ENCODE measurements at regions not wholly inside any gene's neighbourhood (a gene's known extent, or its start where the extent isn't known, plus 50 kb on each side); places are given as distances from the start of the nearest gene placed in this dataset.
A peak's percentile ranks its signal among the peaks of the same experiment; 100 is the strongest.

DNA sequence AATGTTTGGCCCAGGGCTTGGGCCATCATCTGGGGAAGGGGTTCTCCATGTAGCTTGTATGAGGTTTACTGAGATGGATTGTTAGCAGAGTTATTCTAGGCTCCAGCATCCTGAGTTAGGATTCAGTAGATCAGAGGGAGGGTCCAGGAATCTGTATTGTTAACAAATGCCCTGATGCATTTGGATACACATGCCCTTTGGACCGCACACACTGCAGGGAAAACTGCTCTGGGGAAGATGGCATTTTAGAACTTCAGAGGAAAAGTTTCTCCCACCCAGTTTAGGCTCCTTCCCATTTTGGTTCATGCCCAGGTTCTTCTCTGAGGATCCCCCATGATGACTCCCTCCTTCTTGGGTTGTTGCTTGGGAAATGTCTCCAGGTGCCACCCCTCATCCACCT lies 193.3 kb downstream of the KTN1 start:
- no peaks in the 10 kb centered on the region for H3K36me3 ChIP-seq
- no peak overlapping the region for H3K27ac ChIP-seq
- H3K4me1 ChIP-seq (ENCODE audit: low read depth) = no peaks in the 10 kb centered on the region
- H3K27me3 ChIP-seq = no peaks in the 10 kb centered on the region
- H3K4me3 ChIP-seq = no peak overlapping the region
- no peak for DNase-seq (ENCODE audit: low read depth in 1 of 2, low spot score in 1 of 2)
- H3K9me3 ChIP-seq (ENCODE audit: low read depth) = no peaks in the 10 kb centered on the region
- TF ChIP-seq, protein P1, sequence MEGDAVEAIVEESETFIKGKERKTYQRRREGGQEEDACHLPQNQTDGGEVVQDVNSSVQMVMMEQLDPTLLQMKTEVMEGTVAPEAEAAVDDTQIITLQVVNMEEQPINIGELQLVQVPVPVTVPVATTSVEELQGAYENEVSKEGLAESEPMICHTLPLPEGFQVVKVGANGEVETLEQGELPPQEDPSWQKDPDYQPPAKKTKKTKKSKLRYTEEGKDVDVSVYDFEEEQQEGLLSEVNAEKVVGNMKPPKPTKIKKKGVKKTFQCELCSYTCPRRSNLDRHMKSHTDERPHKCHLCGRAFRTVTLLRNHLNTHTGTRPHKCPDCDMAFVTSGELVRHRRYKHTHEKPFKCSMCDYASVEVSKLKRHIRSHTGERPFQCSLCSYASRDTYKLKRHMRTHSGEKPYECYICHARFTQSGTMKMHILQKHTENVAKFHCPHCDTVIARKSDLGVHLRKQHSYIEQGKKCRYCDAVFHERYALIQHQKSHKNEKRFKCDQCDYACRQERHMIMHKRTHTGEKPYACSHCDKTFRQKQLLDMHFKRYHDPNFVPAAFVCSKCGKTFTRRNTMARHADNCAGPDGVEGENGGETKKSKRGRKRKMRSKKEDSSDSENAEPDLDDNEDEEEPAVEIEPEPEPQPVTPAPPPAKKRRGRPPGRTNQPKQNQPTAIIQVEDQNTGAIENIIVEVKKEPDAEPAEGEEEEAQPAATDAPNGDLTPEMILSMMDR (IDR thresholded peaks at IDR 0.05; ENCODE audit: low read depth, low read length) = no peak

DNA sequence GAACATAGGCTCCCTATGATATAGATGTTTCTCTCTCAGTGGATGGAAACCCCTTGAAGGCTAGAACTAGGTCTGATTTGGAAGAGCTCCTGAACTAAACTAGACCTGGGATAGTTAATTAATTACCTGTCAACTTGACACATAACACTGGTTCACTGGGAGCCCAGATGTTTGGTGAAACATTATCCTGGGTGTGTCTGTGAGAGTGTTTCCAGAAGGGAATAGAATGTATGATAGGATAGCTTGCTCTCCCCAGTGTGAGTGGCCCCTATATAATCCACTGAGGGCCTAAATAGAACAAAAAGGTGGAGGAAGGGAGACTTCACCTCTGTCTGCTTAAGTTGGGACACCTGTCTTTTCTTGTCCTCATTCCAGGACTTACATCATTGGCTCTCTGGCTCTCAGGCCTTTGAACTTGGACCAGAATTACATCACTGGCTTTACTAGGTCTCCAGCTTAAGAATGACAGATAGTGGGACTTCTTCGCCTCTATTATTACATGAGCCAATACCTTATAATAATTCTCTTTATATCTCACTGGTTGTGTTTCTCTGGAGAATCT lies 194.1 kb downstream of the KTN1 start:
- Histone ChIP-seq H3K27ac (no peak overlapping the region), H3K36me3 (no peaks in the 10 kb centered on the region), H3K4me3 (no peak overlapping the region), H3K4me1 (ENCODE audit: low read depth) (no peaks in the 10 kb centered on the region), H3K9me3 (ENCODE audit: low read depth) (no peaks in the 10 kb centered on the region), H3K27me3 (no peaks in the 10 kb centered on the region)
- TF ChIP-seq, protein P1 (IDR thresholded peaks at IDR 0.05; ENCODE audit: low read depth, low read length) = no peak
- no peak for DNase-seq (ENCODE audit: low read depth in 1 of 2, low spot score in 1 of 2)

- H3K4me3 ChIP-seq = no peak overlapping the region
- no peaks in the 10 kb centered on the region for H3K9me3 ChIP-seq (ENCODE audit: low read depth)
- H3K27ac ChIP-seq = no peak overlapping the region
- H3K4me1 ChIP-seq (ENCODE audit: low read depth) = peaks cover 3% of the 10 kb centered on the region
- no peak for DNase-seq (ENCODE audit: low read depth in 1 of 2, low spot score in 1 of 2)
- TF ChIP-seq, protein P1 (IDR thresholded peaks at IDR 0.05; ENCODE audit: low read depth, low read length) = no peak
- no peaks in the 10 kb centered on the region for H3K36me3 ChIP-seq
- H3K27me3 ChIP-seq = no peaks in the 10 kb centered on the region
These were observed 197.9 kb downstream of the KTN1 start for GRCh38 chr14:55777877-55778276.

DNA sequence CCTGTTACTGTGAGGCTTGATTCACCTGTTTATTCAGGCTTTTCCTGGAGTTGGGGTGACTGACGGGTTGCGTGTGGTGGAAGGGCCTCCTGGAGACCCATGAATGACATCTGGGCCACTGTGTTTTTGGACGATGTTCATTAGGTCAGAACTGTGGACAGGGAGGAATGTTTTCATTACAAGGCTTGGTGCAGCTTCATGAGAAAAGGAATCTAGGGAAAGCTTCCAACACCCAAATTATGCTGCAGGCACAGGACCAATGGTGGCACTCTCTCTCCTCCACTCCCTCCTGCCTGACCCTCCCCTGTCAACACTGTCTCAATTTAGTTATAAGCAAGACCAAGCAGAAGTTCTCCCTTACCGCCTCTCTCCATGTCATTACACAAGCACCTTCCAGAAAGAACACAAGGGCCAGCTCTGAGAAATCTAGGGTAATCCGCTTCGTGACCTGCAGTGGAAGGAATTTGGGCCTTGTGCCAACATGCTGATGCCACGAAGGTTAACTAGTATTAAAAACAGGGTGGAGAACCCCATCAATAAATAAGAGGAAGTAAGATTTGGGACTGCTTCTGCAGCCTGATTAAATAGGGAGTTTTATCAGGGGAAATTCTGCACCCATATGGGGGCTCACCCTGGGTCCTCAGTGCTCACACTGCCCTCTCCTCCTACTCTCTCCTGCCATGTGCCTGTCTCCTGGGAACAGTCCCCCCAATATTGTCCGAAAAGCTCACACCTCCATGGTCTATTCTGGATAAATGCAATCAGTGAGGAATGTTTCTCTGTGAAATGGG lies 200.3 kb downstream of the KTN1 start:
- no peaks in the 10 kb centered on the region for H3K36me3 ChIP-seq
- H3K4me1 ChIP-seq (ENCODE audit: low read depth) = peaks cover 3% of the 10 kb centered on the region
- H3K27ac ChIP-seq = no peak overlapping the region
- H3K9me3 ChIP-seq (ENCODE audit: low read depth) = no peaks in the 10 kb centered on the region
- H3K27me3 ChIP-seq = no peaks in the 10 kb centered on the region
- peak; percentile 49 to 93 for DNase-seq (ENCODE audit: low read depth in 1 of 2, low spot score in 1 of 2)
- TF ChIP-seq, protein P1 (IDR thresholded peaks at IDR 0.05; ENCODE audit: low read depth, low read length) = no peak
- H3K4me3 ChIP-seq = no peak overlapping the region

DNA sequence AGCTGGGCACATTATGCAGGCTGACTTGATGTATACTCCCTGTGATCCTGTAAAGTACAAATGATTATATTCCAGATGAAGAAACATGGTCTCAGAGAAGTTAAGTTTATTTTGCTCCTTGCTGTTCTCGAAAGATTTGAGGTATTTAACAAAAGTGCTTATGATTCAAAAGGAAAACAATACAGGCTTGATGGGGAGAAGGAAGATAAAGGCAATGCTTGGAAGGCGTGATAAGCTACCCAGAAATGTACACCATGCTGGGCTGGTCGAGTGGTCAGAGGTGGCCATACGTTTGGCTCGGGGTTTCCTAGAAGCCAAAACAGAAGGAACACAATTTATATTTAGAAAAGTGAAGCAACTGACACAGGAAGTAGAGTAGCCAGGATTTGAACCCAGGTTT lies 201.0 kb downstream of the KTN1 start:
- peak in 1 of 2 donors; percentile 38 for DNase-seq (ENCODE audit: low read depth in 1 of 2, low spot score in 1 of 2)
- Histone ChIP-seq H3K4me1 (ENCODE audit: low read depth) (peaks cover 3% of the 10 kb centered on the region), H3K4me3 (no peak overlapping the region), H3K36me3 (no peaks in the 10 kb centered on the region), H3K9me3 (ENCODE audit: low read depth) (no peaks in the 10 kb centered on the region), H3K27ac (no peak overlapping the region), H3K27me3 (no peaks in the 10 kb centered on the region)
- TF ChIP-seq, protein P1 (IDR thresholded peaks at IDR 0.05; ENCODE audit: low read depth, low read length) = no peak

Measured in cardiac muscle cell (in vitro differentiated cells and primary cell).